NB4 (cell line): ENCODE measurements at regions not wholly inside any gene's neighbourhood (a gene's known extent, or its start where the extent isn't known, plus 50 kb on each side); places are given as distances from the start of the nearest gene placed in this dataset.

Experiments used
- DNase-seq: peaks from one replicate; pipeline ENCODE4 v3.0.0; 2010; ENCODE audit warnings: low read depth
- H3K4me3 ChIP-seq: one replicate; pipeline ENCODE4 v1.5.1; 2011; ENCODE audit warnings: mild to moderate bottlenecking, low read depth, low read length, moderate library complexity
- CTCF ChIP-seq: IDR thresholded peaks from one replicate; pipeline ENCODE4 v1.5.1; 2012; ENCODE audit warnings: low read depth, low read length
- MAX ChIP-seq: IDR thresholded peaks from 2 replicates; pipeline ENCODE4 v1.6.1; 2011; ENCODE audit warnings: low read depth, low read length
- MYC ChIP-seq: IDR thresholded peaks from 2 replicates; pipeline ENCODE4 v1.6.1; 2011; ENCODE audit warnings: low read depth, low read length
- POLR2A ChIP-seq: IDR thresholded peaks from 2 replicates; pipeline ENCODE4 v1.6.1; 2011; ENCODE audit warnings: mild to moderate bottlenecking; ENCODE audit not compliant: insufficient read length; ENCODE audit errors: extremely low read depth

- DNase-seq, result no peak
- H3K4me3 ChIP-seq, result no peak overlapping the region
- TF ChIP-seq POLR2A (no peak), MYC (no peak), MAX (no peak), CTCF (no peak)
Observed at GRCh38 chr4:157447195-157447594, 226.7 kb downstream of the GRIA2 start.

DNA sequence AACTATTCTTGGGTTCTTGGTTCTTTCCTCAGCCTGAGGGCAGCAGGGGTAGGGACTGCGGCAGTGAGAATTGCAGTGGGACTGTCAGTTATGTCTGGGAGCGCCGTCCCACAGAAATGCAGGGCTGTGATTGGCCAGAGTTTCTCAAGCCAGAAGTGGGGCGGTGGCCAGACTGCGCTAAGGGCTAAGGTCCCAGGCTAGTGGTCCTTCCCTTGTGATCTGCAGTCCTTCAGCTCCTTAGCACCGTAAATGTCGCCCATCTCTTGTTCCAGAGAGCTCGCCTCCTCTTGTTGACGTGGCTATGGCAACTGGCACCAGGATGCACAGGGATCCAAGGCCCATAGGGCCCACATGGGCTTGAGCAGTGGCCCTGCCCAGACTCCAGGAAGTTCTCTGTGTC lies 223.5 kb downstream of the GRIA2 start:
- H3K4me3 ChIP-seq, result no peak overlapping the region

DNA sequence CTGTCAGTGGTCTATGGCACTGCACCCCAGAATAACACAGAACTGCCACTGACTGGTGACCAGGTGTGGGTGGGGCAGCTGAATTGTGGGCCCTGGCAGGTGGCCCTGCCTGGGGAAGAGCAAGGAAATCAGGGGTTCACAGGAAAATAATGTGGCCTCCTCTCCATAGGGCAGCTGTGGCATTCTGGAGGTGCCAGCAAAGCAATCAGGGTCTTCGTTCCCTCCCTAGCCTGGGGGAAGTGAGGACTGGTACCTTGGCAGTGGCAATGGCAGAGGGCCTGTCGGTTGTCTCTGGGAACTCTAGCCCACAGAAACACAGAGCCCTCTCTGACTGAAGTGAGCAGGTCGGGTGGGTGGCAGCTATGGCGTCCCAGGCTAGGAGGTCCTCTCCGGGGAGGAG lies 223.0 kb downstream of the GRIA2 start:
- H3K4me3 ChIP-seq, result no peak overlapping the region
- DNase-seq, result no peak
- TF ChIP-seq MAX, result no peak
- TF ChIP-seq POLR2A, result no peak
- TF ChIP-seq MYC, result no peak
- TF ChIP-seq CTCF, result no peak

More for the DNA sequence above, 223.5 kb downstream of the GRIA2 start:
- no peak for DNase-seq
- no peak for TF ChIP-seq MYC
- TF ChIP-seq POLR2A, result no peak
- no peak for TF ChIP-seq MAX
- no peak for TF ChIP-seq CTCF

GRCh38 chr4:157425897-157426296 lies 205.4 kb downstream of the GRIA2 start:
- TF ChIP-seq CTCF (no peak), POLR2A (no peak), MAX (no peak), MYC (no peak)
- DNase-seq, result no peak

DNA sequence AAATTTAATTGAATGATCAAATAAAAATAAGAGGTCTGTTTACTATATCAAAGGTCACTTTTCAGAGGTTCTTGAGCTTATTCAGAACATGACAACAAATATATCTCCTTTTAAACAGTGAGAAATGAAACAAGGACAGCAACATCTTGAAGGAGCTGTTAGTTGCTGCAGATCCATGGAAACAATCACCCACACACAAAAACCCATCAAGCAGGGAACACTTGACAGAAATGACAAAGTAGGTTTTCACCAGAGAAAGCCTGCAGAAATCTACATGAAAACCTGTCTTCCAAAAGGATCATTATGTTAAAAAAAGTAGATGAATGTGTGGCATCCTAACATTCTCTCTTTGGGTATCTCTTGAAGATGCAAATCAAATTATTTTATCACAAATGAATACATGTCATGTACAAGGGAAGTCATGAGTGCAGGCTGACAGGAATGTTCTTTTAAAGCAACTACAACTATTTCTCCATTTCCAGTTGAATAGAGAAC lies 203.0 kb downstream of the GRIA2 start:
- H3K4me3 ChIP-seq, result no peak overlapping the region
- no peak for TF ChIP-seq MAX
- no peak for DNase-seq

More at GRCh38 chr4:157425897-157426296, 205.4 kb downstream of the GRIA2 start:
- H3K4me3 ChIP-seq, result no peak overlapping the region

DNA sequence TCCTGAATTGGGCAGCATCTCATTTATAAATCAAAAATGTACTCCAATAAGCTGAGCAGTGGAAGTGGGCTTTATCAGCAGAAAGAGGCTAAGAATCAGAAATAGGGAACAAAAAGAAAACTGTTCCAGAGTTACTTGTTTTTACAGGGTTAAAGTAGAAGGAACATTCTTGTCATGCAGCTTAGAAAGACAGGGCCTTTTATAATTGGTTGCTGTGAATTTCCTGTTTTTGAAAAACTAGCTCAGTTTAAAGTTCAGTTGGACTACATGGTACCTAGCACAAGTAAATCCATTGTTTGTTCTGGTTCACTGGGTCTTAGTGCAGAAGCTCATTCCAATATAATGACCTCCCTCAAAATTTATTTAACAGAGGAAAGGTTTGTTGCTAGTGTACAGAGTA lies 200.8 kb downstream of the GRIA2 start:
- no peak for DNase-seq
- TF ChIP-seq MAX (no peak), MYC (no peak), CTCF (no peak), POLR2A (no peak)

More for the DNA sequence above, 200.8 kb downstream of the GRIA2 start:
- H3K4me3 ChIP-seq, result no peak overlapping the region
